ENCODE measurements at regions not wholly inside any gene's neighbourhood (a gene's known extent, or its start where the extent isn't known, plus 50 kb on each side); places are given as distances from the start of the nearest gene placed in this dataset.

DNA sequence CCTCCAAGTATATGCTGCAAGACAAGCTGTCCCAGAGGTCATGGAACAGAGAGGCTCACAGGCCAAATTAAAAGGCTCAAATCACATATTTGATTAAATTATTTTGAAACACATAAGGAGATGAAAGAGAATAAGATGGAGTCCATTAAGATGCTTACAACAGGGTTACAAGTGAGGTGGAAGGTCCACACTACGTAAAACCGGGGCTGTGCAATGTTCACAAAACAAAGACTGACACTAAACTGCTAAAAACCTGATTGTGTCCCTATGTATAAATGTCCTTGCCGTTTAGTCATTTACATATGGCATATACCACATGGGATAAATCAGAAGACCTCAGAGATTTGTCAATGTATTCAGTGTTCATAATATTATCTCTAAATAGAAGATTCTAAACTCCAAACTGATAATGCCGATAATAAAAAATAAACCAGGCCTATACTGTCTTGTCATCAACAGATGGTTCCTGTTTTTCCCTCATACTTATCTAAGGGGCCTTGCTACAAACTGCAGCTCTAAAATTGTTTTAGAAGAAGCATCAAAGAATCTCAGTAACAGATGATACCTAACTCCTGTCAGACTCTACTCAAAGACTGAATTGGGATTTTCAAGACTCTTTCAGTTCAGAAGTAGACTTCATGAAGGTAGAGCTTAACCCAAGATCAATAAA is 51.8 kb upstream of the RIPOR2 start:
- Histone ChIP-seq H3K4me3 (ENCODE audit: low read depth in 1 of 3, low read length in 3 of 3) (no peak overlapping the region), H3K27me3 (ENCODE audit: control insufficient read depth in 4 of 4, insufficient read depth in 4 of 4, low read length in 3 of 4) (no peaks in the 10 kb centered on the region), H3K9ac (ENCODE audit: low read depth in 1 of 2, low read length in 2 of 2) (no peak overlapping the region), H3K27ac (ENCODE audit: low read depth in 1 of 2, low read length in 2 of 2) (no peak overlapping the region), H3K9me3 (ENCODE audit: control insufficient read depth in 4 of 4, low read length in 3 of 4) (no peaks in the 10 kb centered on the region), H3K4me1 (ENCODE audit: control insufficient read depth in 4 of 4, insufficient read depth in 4 of 4, low read length in 3 of 4) (no peaks in the 10 kb centered on the region), H3K36me3 (ENCODE audit: control insufficient read depth in 4 of 4, insufficient read depth in 3 of 4, low read depth in 1 of 4, low read length in 3 of 4) (no peaks in the 10 kb centered on the region)
- no peak for DNase-seq (ENCODE audit: low spot score)
- 92% methylated on average over 4 of the region's 4 CpGs for WGBS
- no peak for TF ChIP-seq HNF4A (conservative IDR thresholded peaks at IDR 0.05)

DNA sequence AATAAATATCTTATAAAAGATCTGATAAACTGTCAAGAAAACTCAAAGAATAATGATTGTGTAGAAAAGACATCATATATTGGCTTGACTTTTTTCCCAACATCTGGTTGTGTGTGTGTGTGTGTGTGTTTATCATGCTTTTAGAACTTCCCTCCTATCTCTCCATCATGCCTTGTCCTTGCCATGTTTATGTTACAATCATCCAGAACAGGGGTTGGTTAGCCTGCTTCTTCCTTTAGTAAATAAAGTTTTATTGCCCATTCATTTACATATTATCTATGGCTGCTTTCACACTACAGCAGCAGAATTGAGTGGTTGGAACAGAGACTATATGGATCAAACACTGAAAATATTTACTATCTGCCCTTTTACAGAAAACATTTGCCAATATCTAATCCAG is 52.8 kb upstream of the RIPOR2 start:
- Histone ChIP-seq H3K9me3 (ENCODE audit: control insufficient read depth in 4 of 4, low read length in 3 of 4) (no peaks in the 10 kb centered on the region), H3K27ac (ENCODE audit: low read depth in 1 of 2, low read length in 2 of 2) (no peak overlapping the region), H3K4me1 (ENCODE audit: control insufficient read depth in 4 of 4, insufficient read depth in 4 of 4, low read length in 3 of 4) (no peaks in the 10 kb centered on the region), H3K27me3 (ENCODE audit: control insufficient read depth in 4 of 4, insufficient read depth in 4 of 4, low read length in 3 of 4) (no peaks in the 10 kb centered on the region), H3K36me3 (ENCODE audit: control insufficient read depth in 4 of 4, insufficient read depth in 3 of 4, low read depth in 1 of 4, low read length in 3 of 4) (no peaks in the 10 kb centered on the region), H3K9ac (ENCODE audit: low read depth in 1 of 2, low read length in 2 of 2) (no peak overlapping the region), H3K4me3 (ENCODE audit: low read depth in 1 of 3, low read length in 3 of 3) (no peak overlapping the region)
- no peak for TF ChIP-seq RAD21 (IDR thresholded peaks at IDR 0.05)
- no peak for TF ChIP-seq EGR1 (IDR thresholded peaks at IDR 0.05; ENCODE audit: low read depth in 2 of 2)
- TF ChIP-seq, protein P1, sequence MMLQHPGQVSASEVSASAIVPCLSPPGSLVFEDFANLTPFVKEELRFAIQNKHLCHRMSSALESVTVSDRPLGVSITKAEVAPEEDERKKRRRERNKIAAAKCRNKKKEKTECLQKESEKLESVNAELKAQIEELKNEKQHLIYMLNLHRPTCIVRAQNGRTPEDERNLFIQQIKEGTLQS (IDR thresholded peaks at IDR 0.05): no peak
- TF ChIP-seq, protein P2, sequence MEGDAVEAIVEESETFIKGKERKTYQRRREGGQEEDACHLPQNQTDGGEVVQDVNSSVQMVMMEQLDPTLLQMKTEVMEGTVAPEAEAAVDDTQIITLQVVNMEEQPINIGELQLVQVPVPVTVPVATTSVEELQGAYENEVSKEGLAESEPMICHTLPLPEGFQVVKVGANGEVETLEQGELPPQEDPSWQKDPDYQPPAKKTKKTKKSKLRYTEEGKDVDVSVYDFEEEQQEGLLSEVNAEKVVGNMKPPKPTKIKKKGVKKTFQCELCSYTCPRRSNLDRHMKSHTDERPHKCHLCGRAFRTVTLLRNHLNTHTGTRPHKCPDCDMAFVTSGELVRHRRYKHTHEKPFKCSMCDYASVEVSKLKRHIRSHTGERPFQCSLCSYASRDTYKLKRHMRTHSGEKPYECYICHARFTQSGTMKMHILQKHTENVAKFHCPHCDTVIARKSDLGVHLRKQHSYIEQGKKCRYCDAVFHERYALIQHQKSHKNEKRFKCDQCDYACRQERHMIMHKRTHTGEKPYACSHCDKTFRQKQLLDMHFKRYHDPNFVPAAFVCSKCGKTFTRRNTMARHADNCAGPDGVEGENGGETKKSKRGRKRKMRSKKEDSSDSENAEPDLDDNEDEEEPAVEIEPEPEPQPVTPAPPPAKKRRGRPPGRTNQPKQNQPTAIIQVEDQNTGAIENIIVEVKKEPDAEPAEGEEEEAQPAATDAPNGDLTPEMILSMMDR (IDR thresholded peaks at IDR 0.05; ENCODE audit: low read depth, low read length, missing input control): no peak
- no peak for TF ChIP-seq FOXA2 (IDR thresholded peaks at IDR 0.05)
- TF ChIP-seq, protein P3, sequence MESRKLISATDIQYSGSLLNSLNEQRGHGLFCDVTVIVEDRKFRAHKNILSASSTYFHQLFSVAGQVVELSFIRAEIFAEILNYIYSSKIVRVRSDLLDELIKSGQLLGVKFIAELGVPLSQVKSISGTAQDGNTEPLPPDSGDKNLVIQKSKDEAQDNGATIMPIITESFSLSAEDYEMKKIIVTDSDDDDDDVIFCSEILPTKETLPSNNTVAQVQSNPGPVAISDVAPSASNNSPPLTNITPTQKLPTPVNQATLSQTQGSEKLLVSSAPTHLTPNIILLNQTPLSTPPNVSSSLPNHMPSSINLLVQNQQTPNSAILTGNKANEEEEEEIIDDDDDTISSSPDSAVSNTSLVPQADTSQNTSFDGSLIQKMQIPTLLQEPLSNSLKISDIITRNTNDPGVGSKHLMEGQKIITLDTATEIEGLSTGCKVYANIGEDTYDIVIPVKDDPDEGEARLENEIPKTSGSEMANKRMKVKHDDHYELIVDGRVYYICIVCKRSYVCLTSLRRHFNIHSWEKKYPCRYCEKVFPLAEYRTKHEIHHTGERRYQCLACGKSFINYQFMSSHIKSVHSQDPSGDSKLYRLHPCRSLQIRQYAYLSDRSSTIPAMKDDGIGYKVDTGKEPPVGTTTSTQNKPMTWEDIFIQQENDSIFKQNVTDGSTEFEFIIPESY (IDR thresholded peaks at IDR 0.05): no peak
- no peak for TF ChIP-seq FOXA1 (IDR thresholded peaks at IDR 0.05)
- TF ChIP-seq HNF4G (IDR thresholded peaks at IDR 0.05): no peak
- TF ChIP-seq NR2F2 (IDR thresholded peaks at IDR 0.05): no peak
- no peak for TF ChIP-seq JUND (IDR thresholded peaks at IDR 0.05)
- no peak for TF ChIP-seq HNF4A (conservative IDR thresholded peaks at IDR 0.05)
- TF ChIP-seq TAF1 (conservative IDR thresholded peaks at IDR 0.05): no peak
- no peak for TF ChIP-seq GABPA (IDR thresholded peaks at IDR 0.05 in 1 of 2, conservative IDR thresholded peaks at IDR 0.05 in 1 of 2)
- TF ChIP-seq YY1 (IDR thresholded peaks at IDR 0.05): no peak
- TF ChIP-seq RXRA (IDR thresholded peaks at IDR 0.05): no peak
- no peak for TF ChIP-seq SP1 (IDR thresholded peaks at IDR 0.05)
- TF ChIP-seq, protein P4, sequence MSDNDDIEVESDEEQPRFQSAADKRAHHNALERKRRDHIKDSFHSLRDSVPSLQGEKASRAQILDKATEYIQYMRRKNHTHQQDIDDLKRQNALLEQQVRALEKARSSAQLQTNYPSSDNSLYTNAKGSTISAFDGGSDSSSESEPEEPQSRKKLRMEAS (IDR thresholded peaks at IDR 0.05): no peak
- TF ChIP-seq, protein P5, sequence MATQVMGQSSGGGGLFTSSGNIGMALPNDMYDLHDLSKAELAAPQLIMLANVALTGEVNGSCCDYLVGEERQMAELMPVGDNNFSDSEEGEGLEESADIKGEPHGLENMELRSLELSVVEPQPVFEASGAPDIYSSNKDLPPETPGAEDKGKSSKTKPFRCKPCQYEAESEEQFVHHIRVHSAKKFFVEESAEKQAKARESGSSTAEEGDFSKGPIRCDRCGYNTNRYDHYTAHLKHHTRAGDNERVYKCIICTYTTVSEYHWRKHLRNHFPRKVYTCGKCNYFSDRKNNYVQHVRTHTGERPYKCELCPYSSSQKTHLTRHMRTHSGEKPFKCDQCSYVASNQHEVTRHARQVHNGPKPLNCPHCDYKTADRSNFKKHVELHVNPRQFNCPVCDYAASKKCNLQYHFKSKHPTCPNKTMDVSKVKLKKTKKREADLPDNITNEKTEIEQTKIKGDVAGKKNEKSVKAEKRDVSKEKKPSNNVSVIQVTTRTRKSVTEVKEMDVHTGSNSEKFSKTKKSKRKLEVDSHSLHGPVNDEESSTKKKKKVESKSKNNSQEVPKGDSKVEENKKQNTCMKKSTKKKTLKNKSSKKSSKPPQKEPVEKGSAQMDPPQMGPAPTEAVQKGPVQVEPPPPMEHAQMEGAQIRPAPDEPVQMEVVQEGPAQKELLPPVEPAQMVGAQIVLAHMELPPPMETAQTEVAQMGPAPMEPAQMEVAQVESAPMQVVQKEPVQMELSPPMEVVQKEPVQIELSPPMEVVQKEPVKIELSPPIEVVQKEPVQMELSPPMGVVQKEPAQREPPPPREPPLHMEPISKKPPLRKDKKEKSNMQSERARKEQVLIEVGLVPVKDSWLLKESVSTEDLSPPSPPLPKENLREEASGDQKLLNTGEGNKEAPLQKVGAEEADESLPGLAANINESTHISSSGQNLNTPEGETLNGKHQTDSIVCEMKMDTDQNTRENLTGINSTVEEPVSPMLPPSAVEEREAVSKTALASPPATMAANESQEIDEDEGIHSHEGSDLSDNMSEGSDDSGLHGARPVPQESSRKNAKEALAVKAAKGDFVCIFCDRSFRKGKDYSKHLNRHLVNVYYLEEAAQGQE (IDR thresholded peaks at IDR 0.05): no peak
- no peak for DNase-seq (ENCODE audit: low spot score)

Data from liver (tissue), 8 donors.